ENCODE measurements at regions not wholly inside any gene's neighbourhood (a gene's known extent, or its start where the extent isn't known, plus 50 kb on each side); places are given as distances from the start of the nearest gene placed in this dataset.

DNA sequence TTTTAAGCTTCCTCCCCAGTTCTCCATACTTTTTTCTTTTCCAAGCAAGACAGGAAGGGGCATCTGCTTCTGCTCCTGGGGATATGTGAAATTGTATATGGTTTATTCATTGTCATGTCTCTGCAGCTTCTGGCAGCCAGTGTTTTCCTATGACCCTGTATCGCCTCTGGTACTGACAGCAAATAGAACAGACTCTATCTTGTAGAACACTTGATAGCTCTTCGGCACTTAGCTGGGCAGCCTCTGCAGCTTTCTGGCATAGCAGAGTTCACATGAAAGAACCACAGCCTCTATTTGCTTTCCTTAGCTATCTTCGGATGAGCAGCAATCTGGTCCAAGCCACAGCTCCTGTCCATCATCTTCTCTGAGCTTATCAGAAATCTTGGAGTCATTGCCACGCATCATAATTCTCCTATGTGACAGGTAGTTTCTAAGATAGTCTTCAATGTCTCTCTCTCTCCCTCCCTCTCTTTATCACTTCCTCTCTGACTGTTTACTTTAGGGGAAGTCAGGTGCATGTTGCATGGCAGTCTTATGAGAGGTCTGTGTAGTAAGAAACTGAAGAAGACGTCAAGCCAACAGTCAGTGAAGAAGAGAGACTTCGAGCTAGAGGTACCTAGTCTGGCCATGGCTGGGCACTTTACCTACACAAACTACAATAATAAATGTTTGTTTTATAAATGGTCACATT, 627.7 kb upstream of the CDH2 start:
- no peak overlapping the region for H3K27ac ChIP-seq (ENCODE audit: low read depth, low read length)
- no peak overlapping the region for H3K18ac ChIP-seq (ENCODE audit: low read length)
- no peak overlapping the region for H4K91ac ChIP-seq (ENCODE audit: low read depth, low read length)
- no peak overlapping the region for H2AK5ac ChIP-seq (ENCODE audit: low read length)
- H2BK12ac ChIP-seq (ENCODE audit: low read length): no peak overlapping the region
- no peaks in the 10 kb centered on the region for H3K79me2 ChIP-seq (ENCODE audit: control insufficient read depth, insufficient read depth, low read length, poor library complexity)
- H3K36me3 ChIP-seq (ENCODE audit: control insufficient read depth in 1 of 2, insufficient read depth in 2 of 2, low read length in 2 of 2): no peaks in the 10 kb centered on the region
- H4K12ac ChIP-seq (ENCODE audit: low read depth, low read length): no peak overlapping the region
- no peaks in the 10 kb centered on the region for H3K9me3 ChIP-seq (ENCODE audit: insufficient read depth, low read depth, low read length)
- H2BK5ac ChIP-seq (ENCODE audit: low read depth, low read length, poor library complexity): no peak overlapping the region
- H3K14ac ChIP-seq (ENCODE audit: low read length): no peak overlapping the region
- WGBS (ENCODE audit: extremely low coverage, insufficient coverage, insufficient read length): no CpG with 5 or more reads among the region's 6 CpGs
- no peak overlapping the region for H3K9ac ChIP-seq (ENCODE audit: low read length)
- no peak overlapping the region for H3K4me2 ChIP-seq (ENCODE audit: low read length)
- no peak overlapping the region for H2BK120ac ChIP-seq (ENCODE audit: insufficient read depth, low read length, poor library complexity)
- H3K79me1 ChIP-seq (ENCODE audit: low read length): no peaks in the 10 kb centered on the region
- H3K4me1 ChIP-seq (ENCODE audit: control insufficient read depth in 1 of 2, insufficient read depth in 2 of 2, low read length in 2 of 2): no peaks in the 10 kb centered on the region
- H2AFZ ChIP-seq (ENCODE audit: insufficient read depth, low read length, poor library complexity): no peak overlapping the region
- H3K23ac ChIP-seq (ENCODE audit: low read length): no peak overlapping the region
- no peak overlapping the region for H3K4me3 ChIP-seq (ENCODE audit: low read depth, low read length)
- H3K4ac ChIP-seq (ENCODE audit: low read depth, low read length): no peak overlapping the region
- no peak overlapping the region for H4K8ac ChIP-seq (ENCODE audit: low read depth, low read length)
- DNase-seq: no peak
- H3K27me3 ChIP-seq (ENCODE audit: insufficient read depth, low read length): no peaks in the 10 kb centered on the region

DNA sequence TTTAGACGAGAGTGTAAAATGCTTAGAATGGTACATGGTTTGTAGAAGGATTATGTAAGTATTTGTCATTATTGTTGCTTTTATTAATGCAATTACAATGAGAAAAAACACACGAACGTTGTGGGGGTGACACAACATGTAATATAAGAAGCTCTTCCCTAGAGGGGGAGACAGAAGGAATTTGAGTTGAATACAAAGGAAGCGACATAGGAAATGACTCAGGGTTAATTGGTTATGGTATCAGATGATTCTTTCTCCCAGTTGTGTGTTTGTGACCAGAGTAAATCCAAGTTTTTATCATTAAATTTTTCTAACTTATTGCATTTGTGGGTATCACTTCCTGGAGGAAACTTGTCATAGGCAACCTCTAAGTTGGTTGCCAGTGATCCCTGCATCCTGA, 625.6 kb upstream of the CDH2 start:
- H3K14ac ChIP-seq (ENCODE audit: low read length): no peak overlapping the region
- no peaks in the 10 kb centered on the region for H3K79me1 ChIP-seq (ENCODE audit: low read length)
- no peak overlapping the region for H2BK5ac ChIP-seq (ENCODE audit: low read depth, low read length, poor library complexity)
- H2AFZ ChIP-seq (ENCODE audit: insufficient read depth, low read length, poor library complexity): no peak overlapping the region
- no peak overlapping the region for H2AK5ac ChIP-seq (ENCODE audit: low read length)
- no peak overlapping the region for H2BK12ac ChIP-seq (ENCODE audit: low read length)
- WGBS (ENCODE audit: extremely low coverage, insufficient coverage, insufficient read length): no CpG with 5 or more reads among the region's 4 CpGs
- no peak overlapping the region for H3K4me2 ChIP-seq (ENCODE audit: low read length)
- no peaks in the 10 kb centered on the region for H3K79me2 ChIP-seq (ENCODE audit: control insufficient read depth, insufficient read depth, low read length, poor library complexity)
- H3K4me3 ChIP-seq (ENCODE audit: low read depth, low read length): no peak overlapping the region
- DNase-seq: no peak
- H3K4ac ChIP-seq (ENCODE audit: low read depth, low read length): no peak overlapping the region
- H3K18ac ChIP-seq (ENCODE audit: low read length): no peak overlapping the region
- no peaks in the 10 kb centered on the region for H3K27me3 ChIP-seq (ENCODE audit: insufficient read depth, low read length)
- no peaks in the 10 kb centered on the region for H3K4me1 ChIP-seq (ENCODE audit: control insufficient read depth in 1 of 2, insufficient read depth in 2 of 2, low read length in 2 of 2)
- no peak overlapping the region for H3K23ac ChIP-seq (ENCODE audit: low read length)
- no peak overlapping the region for H3K9ac ChIP-seq (ENCODE audit: low read length)
- no peaks in the 10 kb centered on the region for H3K36me3 ChIP-seq (ENCODE audit: control insufficient read depth in 1 of 2, insufficient read depth in 2 of 2, low read length in 2 of 2)
- no peak overlapping the region for H4K12ac ChIP-seq (ENCODE audit: low read depth, low read length)
- no peak overlapping the region for H3K27ac ChIP-seq (ENCODE audit: low read depth, low read length)
- H4K91ac ChIP-seq (ENCODE audit: low read depth, low read length): no peak overlapping the region
- no peaks in the 10 kb centered on the region for H3K9me3 ChIP-seq (ENCODE audit: insufficient read depth, low read depth, low read length)
- H4K8ac ChIP-seq (ENCODE audit: low read depth, low read length): no peak overlapping the region
- no peak overlapping the region for H2BK120ac ChIP-seq (ENCODE audit: insufficient read depth, low read length, poor library complexity)

DNA sequence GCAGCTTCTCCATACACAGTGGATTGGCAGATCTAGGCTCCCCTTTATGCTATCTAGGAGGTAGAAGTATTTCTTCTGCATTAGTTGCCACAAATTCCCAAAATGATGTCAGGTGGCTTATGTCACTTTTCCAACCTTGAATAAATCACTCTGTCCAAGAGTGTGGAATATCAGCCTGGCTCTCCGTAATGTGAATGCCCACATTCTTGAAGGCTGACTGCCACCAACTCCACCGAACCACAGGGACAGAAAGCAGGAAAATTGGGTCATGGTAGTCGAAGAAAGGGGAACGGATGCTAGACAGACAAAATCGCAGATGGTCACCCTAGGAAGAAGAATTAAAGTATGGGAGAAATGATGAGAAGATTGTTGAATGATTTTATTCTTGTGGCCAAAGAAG, 624.9 kb upstream of the CDH2 start:
- H3K27ac ChIP-seq (ENCODE audit: low read depth, low read length): no peak overlapping the region
- no peak overlapping the region for H2AK5ac ChIP-seq (ENCODE audit: low read length)
- no peak overlapping the region for H3K9ac ChIP-seq (ENCODE audit: low read length)
- no peak overlapping the region for H4K12ac ChIP-seq (ENCODE audit: low read depth, low read length)
- H4K91ac ChIP-seq (ENCODE audit: low read depth, low read length): no peak overlapping the region
- H3K14ac ChIP-seq (ENCODE audit: low read length): no peak overlapping the region
- H3K36me3 ChIP-seq (ENCODE audit: control insufficient read depth in 1 of 2, insufficient read depth in 2 of 2, low read length in 2 of 2): no peaks in the 10 kb centered on the region
- H3K18ac ChIP-seq (ENCODE audit: low read length): no peak overlapping the region
- no CpG with 5 or more reads among the region's 5 CpGs for WGBS (ENCODE audit: extremely low coverage, insufficient coverage, insufficient read length)
- no peaks in the 10 kb centered on the region for H3K9me3 ChIP-seq (ENCODE audit: insufficient read depth, low read depth, low read length)
- H2BK12ac ChIP-seq (ENCODE audit: low read length): no peak overlapping the region
- H3K4me2 ChIP-seq (ENCODE audit: low read length): no peak overlapping the region
- no peak overlapping the region for H2AFZ ChIP-seq (ENCODE audit: insufficient read depth, low read length, poor library complexity)
- no peak overlapping the region for H3K4ac ChIP-seq (ENCODE audit: low read depth, low read length)
- H2BK5ac ChIP-seq (ENCODE audit: low read depth, low read length, poor library complexity): no peak overlapping the region
- H2BK120ac ChIP-seq (ENCODE audit: insufficient read depth, low read length, poor library complexity): no peak overlapping the region
- H4K8ac ChIP-seq (ENCODE audit: low read depth, low read length): no peak overlapping the region
- DNase-seq: no peak
- no peak overlapping the region for H3K4me3 ChIP-seq (ENCODE audit: low read depth, low read length)
- H3K23ac ChIP-seq (ENCODE audit: low read length): no peak overlapping the region
- no peaks in the 10 kb centered on the region for H3K79me2 ChIP-seq (ENCODE audit: control insufficient read depth, insufficient read depth, low read length, poor library complexity)
- H3K4me1 ChIP-seq (ENCODE audit: control insufficient read depth in 1 of 2, insufficient read depth in 2 of 2, low read length in 2 of 2): no peaks in the 10 kb centered on the region
- H3K27me3 ChIP-seq (ENCODE audit: insufficient read depth, low read length): no peaks in the 10 kb centered on the region
- no peaks in the 10 kb centered on the region for H3K79me1 ChIP-seq (ENCODE audit: low read length)

DNA sequence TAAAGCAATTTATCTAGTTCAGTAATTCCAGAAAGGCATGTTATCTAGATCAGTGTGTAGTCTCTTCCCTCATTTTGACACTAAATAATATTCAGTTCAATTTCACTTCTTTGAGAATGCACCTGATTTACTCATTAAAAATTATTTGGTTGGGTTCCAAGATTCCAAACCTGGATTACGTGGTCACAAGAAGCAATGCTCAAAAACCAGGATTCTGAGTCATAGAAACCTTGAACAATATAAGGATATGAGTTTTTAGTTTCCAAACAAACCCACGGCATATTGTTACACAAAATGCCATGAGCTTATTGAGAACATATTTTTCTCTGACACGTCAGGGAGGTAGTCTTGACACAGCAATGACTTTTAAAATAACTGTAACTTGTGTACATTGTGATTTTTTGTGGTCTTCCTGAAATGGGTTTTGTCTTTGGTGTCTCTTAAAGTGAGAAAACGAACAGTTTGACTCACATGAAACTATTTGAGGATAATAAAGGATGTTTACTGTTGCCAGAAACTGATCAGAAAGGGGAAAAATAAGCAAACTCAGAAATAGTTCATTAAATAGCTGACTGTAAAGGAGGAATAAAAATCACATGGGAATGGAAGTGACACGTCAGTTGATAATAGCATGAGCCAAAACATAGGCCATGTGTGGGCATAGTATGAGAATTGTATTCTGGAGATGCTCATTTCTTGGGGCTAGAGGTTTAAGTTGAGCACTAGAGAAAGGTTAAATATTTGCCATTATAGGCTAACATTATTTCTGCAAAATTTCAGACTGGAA, 617.7 kb upstream of the CDH2 start:
- no peaks in the 10 kb centered on the region for H3K4me1 ChIP-seq (ENCODE audit: control insufficient read depth in 1 of 2, insufficient read depth in 2 of 2, low read length in 2 of 2)
- H3K9me3 ChIP-seq (ENCODE audit: insufficient read depth, low read depth, low read length): no peaks in the 10 kb centered on the region
- no peak overlapping the region for H3K9ac ChIP-seq (ENCODE audit: low read length)
- H3K79me1 ChIP-seq (ENCODE audit: low read length): no peaks in the 10 kb centered on the region
- H2AK5ac ChIP-seq (ENCODE audit: low read length): no peak overlapping the region
- no peak overlapping the region for H3K14ac ChIP-seq (ENCODE audit: low read length)
- H2BK5ac ChIP-seq (ENCODE audit: low read depth, low read length, poor library complexity): no peak overlapping the region
- no peaks in the 10 kb centered on the region for H3K79me2 ChIP-seq (ENCODE audit: control insufficient read depth, insufficient read depth, low read length, poor library complexity)
- no peak overlapping the region for H3K23ac ChIP-seq (ENCODE audit: low read length)
- H3K4me3 ChIP-seq (ENCODE audit: low read depth, low read length): no peak overlapping the region
- H4K91ac ChIP-seq (ENCODE audit: low read depth, low read length): no peak overlapping the region
- H2BK12ac ChIP-seq (ENCODE audit: low read length): no peak overlapping the region
- H3K4ac ChIP-seq (ENCODE audit: low read depth, low read length): no peak overlapping the region
- H2BK120ac ChIP-seq (ENCODE audit: insufficient read depth, low read length, poor library complexity): no peak overlapping the region
- no peak for DNase-seq
- H4K12ac ChIP-seq (ENCODE audit: low read depth, low read length): no peak overlapping the region
- no peaks in the 10 kb centered on the region for H3K36me3 ChIP-seq (ENCODE audit: control insufficient read depth in 1 of 2, insufficient read depth in 2 of 2, low read length in 2 of 2)
- no peak overlapping the region for H3K4me2 ChIP-seq (ENCODE audit: low read length)
- no CpG with 5 or more reads among the region's 5 CpGs for WGBS (ENCODE audit: extremely low coverage, insufficient coverage, insufficient read length)
- H3K27ac ChIP-seq (ENCODE audit: low read depth, low read length): no peak overlapping the region
- no peaks in the 10 kb centered on the region for H3K27me3 ChIP-seq (ENCODE audit: insufficient read depth, low read length)
- no peak overlapping the region for H4K8ac ChIP-seq (ENCODE audit: low read depth, low read length)
- no peak overlapping the region for H2AFZ ChIP-seq (ENCODE audit: insufficient read depth, low read length, poor library complexity)
- no peak overlapping the region for H3K18ac ChIP-seq (ENCODE audit: low read length)
